RCC 7860 (cell line): ENCODE measurements at regions not wholly inside any gene's neighbourhood (a gene's known extent, or its start where the extent isn't known, plus 50 kb on each side); places are given as distances from the start of the nearest gene placed in this dataset.

Experiments
- DNase-seq: peaks from one replicate; pipeline ENCODE4 v3.0.0-alpha.2; 2015; ENCODE audit warnings: low spot score
- FAIRE-seq: peaks from 2 replicates; lab custom pipeline; 2012; peaks lifted over from hg19 to GRCh38; lab: Jason Lieb, UNC

DNA sequence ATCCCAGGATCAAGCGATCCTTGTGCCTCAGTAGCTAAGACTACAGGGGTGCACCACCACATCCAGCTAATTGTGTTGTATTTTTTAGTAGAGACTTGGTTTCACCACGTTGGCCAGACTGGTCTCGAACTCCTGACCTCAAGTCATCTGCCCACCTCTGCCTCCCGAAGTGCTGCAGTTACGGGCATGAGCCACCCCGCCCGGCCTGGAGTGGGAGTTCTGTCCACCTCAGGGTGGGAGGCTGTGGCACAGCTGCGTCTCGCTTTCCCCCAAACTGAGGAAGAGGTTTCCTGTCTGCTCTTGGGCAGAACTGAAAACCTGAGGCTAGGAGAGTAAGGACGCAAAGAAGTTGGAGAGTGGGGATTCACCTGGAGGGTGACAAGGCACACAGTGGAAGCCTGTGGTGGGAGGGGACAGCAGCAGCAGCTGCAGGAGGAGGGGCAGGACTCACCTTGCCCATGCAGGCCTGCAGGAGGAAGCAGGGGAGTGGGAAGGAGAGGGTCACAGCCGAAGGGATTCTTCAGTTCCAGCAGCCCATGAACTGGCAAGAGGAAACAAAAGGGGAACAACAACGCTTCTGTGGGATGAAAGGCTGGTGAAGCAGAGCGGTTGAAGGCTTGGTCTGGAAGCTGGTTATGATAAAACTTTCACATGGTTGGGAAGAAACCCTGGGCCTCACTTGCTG lies 181.4 kb downstream of the GAS1 start:
- FAIRE-seq (no peak), DNase-seq (no peak)

DNA sequence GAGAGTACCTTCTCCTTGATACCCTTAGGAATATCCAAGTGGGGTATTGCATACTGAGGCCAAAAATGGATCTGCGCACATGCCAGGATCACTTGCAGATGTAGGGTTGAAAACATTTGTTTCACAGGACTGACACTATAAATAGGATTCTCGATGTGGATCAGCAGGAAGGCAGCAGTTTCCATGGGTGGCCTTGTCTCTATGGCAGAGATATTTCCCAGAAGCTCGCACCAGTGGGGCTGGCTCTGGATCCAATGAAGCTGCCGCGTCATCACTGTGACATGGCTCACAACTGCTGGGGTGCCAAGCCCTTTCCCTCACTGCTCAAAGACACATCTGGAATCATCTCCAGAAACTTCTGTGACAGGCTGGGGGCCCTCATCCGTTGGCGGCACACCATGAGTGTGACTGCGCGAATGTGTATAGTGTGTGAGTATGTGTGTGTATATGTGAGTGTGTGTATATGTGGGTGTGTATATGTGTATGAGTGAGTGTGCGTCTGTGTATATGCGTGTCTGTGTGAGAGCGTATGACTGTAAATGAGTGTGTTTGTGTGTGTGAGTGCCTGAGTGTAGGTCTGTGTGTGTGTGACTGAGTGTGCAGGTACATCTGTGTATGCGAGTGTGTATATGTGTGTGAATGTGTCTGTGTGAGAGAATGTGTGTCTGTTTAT lies 182.5 kb downstream of the GAS1 start:
- no peak for FAIRE-seq
- no peak for DNase-seq

DNA sequence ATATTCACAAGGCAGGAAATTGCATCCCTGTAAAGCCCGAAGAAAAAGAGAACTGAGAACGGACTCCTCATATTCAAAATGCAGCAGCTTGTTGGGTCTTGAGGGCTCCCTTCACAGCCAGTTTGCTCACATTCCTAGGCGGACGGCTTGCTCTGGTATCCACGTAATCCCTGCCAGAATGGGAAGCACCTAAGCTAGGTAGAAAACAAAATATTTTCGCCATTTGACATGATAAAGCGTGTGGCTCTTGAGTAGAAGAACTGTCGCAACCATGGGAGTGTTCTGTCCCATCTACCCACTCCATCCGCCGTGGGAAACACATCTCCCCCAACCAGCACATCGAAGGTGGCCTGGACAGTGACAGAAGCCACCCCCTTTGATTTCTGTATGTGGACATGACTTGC lies 183.1 kb downstream of the GAS1 start:
- FAIRE-seq (no peak), DNase-seq (no peak)

DNA sequence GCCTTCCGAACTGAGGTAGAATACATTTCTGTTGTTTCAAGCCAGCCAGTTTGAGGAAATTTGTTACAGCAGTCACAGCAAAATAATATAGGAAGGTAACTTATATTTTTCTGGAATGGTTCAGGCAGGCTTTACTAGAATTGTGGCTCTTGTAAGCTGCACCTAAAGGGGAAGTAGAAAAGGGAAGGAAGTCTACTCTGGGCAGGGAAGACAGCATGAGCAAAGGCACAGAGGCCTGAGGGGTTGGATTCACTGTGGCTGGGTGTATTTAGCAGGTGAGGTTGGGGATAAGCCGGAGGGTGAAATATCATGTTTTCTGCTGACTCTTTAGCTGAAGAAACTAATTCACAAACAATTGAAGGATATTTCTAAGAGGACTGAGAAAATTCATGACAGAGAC lies 183.5 kb downstream of the GAS1 start:
- FAIRE-seq (no peak), DNase-seq (no peak)

DNA sequence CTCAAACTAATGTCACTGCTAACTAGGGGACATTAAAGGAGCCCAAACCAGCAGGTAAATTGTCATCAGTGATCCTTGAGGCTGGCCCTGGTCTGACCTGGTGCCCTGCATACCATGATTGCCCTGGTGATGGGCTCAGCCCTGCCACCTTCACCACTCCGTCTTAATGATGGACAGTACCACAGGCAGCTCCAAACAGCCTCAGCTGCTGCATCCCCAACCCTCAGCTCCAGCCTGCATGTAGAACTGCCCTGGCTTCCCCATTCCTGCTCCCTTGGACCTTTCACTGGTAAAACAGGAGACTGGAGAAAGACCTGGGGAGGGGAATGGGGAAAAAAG lies 190.0 kb downstream of the GAS1 start:
- DNase-seq (no peak), FAIRE-seq (no peak)

DNA sequence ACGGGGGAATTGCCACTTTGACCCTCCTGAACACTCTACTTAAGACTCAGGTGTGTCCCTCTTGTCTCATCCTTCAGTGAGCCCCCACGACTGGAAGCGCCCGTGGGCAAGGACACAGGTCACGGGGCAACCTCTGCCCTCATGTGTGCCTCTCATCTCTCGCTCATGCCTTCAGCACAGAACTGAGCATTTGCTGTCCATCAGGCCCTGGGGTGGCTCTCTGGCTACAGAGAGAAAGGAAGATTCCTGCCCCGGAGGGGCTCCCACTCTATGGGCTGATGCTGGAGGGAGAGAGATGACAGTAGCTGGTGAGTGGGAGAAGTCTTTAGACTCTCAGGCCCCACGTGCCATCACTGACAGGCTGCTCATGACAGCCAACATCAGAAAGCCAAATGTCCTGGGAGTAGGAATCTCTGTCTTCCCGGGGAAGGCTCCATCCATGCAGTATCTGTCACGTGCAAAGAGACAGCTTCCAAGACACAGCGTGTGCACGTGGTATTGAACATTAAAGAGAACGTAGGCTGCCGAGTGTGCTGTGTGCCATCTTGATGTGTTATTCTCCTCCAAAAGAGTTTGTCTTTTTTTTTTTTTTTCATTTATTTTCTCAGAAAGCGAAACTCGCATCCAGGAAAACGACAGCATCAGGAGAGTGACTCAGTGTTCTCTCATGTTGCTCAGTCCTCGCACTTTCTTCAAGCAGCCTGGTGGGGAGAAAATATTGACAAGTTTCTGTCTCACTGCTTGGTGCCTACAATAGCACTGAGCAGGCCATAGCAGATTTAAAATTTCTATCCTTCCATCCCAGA lies 190.5 kb downstream of the GAS1 start:
- FAIRE-seq (no peak), DNase-seq (no peak)

DNA sequence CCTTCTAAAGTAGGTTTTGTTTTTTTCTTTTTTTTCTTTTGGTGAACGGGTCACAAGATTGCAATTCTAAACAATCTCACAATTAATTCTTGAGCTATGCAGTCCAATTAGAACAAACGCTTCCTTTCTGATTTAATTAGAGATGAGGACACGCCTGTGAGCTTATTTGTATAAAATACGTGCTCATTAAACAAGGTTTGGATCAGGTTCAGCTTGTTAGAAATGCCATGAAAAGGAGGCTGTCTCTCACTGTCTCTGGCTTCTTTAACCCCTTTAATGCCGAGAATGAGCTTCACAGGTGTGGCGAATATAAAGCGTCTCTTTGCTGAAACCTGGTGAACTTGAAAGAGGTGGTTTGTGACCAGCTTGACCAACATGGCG lies 191.8 kb downstream of the GAS1 start:
- no peak for DNase-seq
- FAIRE-seq = no peak

DNA sequence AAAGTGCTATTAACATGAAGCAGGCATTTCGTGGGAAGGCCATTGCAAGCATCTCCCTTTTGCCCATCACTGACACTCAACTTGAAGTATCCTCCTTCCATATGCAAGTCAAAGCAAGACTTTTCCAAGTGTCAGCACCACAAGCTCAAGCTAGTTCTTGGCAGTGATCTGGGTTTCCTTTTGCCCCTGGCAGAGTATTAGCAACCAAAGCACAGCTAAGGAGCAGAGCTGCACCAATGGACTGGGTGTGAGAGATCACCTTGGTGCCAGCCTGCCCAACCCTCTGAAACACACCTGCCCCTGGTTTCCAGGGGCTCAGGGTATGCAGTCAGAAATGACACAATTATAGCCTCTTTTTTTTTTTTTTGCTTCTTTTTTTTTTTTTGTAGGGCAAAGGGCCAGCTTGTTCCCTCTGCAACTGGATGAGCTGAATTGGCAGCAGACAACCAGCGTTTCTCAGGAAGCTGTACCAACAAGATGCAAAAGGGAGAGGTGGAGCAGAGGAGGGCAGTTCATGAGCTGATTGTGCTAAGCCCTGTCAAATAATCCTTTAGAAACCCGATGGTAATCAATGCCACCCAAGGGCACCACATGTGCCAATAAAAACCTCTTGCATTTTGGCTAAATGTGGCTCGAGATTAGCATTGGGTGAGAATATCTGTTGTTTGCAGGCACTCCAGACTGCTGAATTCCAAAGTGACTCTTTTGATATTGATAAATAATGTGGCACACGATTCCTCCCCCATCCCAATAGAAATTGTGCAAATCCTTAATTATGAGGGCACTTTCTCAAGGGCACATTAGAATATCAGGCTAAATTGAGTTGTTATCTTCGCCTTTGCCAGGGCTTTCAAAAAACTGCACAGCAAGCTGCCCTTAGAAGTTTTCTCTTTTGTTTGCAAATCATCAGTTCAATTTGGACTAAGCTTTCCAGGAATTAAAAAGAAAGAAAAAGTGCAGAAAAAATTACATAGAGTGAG lies 192.4 kb downstream of the GAS1 start:
- DNase-seq (no peak), FAIRE-seq (no peak)

DNA sequence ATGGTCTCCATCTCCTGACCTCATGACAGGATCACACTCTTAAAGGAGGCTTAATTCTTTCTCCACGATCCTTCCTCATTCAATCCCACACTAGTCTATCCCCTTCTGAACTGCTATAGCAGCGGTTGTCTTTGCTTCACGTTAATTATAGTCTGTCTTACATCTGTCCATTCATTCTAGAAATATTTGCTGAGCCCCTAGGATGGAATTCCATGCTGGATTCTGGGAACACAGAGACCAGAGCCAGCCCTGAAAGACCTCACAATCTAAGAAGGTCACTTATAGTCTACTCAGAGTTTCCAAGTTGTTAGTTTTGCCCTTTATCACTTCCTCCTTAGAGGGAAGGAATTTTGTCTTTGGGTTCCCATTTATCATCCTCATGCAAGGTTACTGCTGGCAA lies 193.5 kb downstream of the GAS1 start:
- no peak for DNase-seq
- FAIRE-seq = no peak

DNA sequence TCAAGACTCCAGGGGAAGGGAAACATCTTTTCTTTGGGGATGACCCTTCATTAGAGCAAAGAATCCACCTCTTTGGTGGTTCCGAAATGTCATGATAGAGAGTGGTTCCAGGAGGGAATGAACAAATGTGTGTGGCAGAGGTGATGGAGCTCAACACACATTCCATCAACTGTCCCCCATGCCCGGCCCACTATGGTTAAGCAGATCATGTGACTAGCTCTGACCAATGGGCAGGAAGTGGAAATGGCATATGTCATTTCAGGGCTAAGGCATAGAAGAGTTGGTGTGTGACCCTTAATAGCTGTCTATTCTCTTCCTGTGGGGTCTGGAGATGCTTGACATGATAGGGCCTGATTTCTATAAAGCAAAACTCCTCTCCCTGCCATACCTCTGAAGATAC lies 194.6 kb downstream of the GAS1 start:
- FAIRE-seq (no peak), DNase-seq (no peak)

DNA sequence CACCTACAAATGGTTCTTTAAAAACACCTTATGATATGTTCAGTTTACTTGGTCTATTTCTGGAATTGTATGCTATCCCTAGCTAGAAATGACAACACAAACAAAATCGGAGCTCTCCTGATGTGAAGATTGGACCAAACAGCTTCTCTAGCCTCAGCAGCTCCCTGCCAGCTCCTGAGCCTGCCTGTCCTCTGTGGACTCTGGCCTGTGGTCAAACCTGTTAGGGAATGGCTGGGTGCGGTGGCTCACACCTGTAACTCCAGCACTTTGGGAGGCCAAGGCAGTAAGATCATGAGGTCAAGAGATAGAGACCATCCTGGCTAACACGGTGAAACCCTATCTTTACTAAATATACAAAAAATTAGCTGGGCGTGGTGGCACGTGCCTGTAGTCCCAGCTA lies 195.3 kb downstream of the GAS1 start:
- FAIRE-seq (no peak), DNase-seq (no peak)

DNA sequence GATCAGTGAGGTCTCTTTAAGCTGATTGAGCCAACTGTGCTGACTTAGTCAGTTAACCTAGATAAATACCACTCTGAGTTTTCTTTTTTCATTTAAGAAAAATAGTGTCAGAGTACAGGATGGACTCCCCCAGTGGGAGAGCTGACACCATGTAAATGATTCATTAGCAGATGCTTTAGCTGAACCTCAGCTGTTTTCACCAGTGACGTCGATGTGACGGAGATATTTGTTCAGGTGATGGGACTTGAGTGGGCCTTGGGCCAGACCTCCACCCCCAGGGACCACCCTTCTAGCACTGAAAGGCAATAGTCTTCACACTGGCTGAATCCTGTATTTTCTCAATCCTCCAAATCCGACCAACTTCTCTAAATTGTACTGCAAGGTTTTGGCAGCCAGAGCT lies 196.1 kb downstream of the GAS1 start:
- DNase-seq = no peak
- FAIRE-seq = no peak

DNA sequence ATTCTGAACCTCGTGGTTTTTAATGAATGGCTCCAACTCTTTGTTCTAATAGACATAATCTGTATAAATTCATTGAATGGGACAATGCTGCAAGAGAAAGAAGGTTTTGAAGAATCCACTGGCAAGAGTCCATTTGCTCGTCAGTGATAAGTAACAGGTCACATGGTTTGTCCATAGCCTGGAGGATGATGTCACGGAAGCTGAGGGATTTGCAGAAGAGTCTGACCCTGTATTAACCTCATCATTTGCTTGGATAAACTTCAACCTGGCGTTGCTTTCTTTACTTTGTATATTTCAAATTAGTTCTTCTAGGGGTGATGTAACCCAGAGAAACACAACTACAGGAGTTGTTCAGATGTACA lies 197.4 kb downstream of the GAS1 start:
- DNase-seq (no peak), FAIRE-seq (no peak)

DNA sequence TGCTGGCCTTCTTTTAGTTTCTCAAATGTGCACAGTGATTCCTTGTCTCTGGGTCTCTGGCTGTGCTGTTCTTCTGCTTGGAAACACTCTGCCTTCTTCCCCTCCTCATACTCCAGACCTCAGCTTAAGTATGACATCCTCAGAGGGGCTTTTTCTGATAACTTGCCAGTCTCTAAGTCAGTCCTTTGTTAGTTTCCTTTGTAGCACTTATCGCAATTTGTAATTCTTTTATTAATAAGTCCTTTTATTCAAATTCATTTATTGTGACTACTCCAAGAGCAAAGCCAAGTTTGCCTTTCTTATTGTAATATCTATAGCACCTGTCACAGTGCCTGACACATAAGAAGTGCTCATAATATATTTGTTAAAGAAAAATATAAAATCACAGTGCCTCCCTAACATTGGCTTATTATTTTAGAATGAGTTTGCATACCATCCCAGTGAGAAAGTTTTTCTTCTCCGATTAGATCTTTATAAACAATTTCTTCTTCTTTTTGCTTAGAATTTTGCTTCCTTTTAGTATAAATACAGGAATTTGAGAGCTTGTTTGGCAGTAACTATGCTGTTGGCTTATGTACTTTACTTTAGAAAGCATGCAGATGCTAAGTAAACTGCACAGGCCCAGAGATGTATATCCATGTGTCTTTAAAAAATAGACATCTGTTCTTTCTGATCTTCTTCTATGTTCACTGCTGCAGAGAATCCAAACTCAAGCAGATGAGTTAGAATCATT lies 198.0 kb downstream of the GAS1 start:
- DNase-seq = no peak
- FAIRE-seq = no peak

DNA sequence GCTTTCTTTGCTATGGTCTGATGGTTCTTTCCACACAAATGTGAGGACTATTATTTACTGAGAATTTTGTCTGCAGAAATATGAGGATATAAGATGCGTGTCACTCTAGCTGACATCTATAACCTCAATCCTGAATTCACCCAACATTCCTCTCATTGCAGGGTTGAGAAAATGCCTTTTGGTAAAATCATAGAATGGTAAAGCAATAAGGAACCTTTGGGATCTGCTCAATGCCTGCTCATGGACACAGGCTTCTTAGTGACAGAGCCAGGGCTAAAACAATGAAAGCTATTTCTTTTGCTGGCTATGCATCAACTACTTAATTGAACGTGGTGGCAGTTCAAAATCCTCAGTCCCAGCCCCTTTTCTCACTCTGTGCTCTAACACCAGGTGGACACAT lies 199.6 kb downstream of the GAS1 start:
- no peak for DNase-seq
- no peak for FAIRE-seq

DNA sequence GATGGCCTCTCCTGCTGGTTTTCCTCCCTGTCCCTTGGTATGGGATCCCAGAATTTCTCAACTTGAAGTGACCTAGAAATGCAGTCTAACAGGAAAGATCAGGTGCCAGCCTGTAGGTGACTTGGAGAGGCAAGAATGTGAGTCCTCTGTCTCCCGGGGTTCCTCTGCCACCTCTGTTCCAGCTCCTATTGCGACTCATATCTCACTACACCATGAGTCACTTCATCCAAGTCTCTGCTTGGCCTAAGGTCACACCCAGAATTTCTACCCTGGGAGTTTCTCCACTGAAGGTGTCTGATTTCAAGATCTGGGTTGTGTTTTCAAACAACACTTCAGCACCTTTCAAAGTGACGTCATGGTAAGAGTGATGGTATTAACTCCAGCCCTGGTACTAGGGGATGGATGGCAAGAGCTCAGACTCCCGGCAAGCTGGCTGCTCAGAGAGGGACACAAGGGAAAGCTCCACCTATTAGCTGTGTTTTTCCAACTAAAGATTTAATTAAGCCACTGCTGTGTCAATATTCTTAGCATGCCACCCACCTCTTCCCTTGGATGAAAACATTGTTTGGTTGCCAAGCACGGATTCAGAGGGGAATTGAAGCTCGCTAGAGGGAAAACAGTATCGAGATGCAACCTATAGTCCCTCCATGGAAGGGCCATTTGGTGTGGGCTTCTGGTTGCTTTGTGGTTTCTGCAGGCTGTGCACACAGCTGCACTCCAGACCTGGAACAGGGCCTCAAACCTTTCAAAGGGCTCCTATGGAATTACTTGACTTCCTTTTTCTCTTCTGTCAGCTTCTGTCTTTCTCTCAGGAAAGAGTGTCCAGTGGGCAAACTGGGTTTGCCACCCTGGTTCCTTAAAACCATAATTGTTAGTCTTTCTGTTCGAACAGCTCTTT lies 205.7 kb downstream of the GAS1 start:
- no peak for DNase-seq
- FAIRE-seq = no peak

DNA sequence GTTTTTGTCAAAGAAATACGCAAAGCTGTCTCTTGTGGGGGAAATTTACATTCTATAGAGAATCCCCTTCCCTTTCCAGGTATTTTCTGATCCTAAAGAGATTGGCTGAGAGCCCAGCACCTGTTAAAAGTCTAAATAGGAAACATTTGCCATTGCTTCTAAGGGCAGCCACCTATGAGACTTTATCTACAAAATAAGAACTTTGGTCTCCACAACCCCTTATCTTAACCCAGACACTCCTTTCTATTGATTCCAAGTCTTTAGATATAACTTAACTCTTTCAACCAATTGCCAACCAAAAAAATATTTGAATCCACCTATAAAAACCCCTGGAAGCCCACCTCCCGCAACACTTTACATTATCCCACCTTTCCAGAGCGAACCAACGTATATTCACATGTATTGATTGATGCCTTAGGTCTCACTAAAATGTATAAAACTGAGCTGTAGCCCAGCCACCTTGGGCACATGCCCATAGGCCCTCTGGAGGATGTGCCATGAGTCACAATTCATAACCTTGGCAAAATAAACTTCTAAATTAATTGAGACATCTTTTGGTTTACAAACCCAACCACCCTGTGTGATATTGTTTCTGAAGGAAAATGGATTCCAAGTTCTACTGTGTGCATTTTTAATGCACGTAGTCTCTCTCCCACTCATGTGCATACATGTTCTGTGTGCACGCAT lies 211.4 kb downstream of the GAS1 start:
- FAIRE-seq (no peak), DNase-seq (no peak)

DNA sequence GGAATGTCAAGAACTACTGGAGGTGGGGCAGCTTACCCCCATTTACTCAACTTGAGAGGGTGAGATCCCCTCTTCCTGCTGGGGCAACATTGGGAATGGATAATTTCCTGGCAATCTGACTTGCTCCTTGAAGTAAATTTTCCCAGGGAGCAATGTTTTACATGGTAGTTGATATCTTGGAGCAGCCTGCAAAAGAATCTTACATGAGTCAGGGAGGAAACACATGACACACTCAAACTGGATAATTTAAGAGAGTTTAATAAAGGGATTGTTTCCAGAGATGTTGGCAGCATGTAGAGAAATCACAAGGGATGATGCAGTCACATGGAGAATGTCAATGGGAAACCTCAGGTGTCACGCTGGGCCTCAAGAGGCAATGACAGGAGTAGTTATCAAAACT lies 212.5 kb downstream of the GAS1 start:
- FAIRE-seq (no peak), DNase-seq (no peak)

DNA sequence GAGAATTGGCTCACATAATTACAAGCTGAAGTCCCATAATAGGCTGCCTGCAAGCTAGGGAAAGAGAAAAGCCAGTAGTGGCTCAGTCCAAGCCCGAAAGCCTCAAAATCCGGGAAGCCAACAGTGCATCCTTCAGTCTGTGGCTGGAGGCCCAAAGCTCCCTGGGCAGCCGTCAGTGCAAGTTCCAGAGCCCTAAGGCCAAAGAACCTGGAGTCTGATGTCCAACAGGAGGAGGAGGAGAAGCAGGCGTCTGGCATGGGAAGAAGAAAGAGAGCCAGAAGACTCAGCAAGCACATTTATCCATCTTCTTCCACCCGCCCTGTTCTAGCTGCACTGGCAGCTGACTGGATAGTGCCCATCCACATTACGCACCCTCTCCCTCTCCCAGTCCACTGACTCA lies 213.4 kb downstream of the GAS1 start:
- DNase-seq (no peak), FAIRE-seq (no peak)
